HCT116 (cell line): ENCODE measurements at regions not wholly inside any gene's neighbourhood (a gene's known extent, or its start where the extent isn't known, plus 50 kb on each side); places are given as distances from the start of the nearest gene placed in this dataset.

Source experiments
- ATAC-seq: fragments of 200-7000 bp; cut with Tn5 transposase; 2 replicates; pipeline ENCODE4 v1.9.1; 2020; ENCODE audit warnings: mild to moderate bottlenecking, moderate library complexity
- BruUV-seq: library from RNA; stranded (reverse); fragments of 400-500 nt; replicated peaks from 2 replicates; lab custom pipeline; 2021; lab: Mats Ljungman, UMichigan
- CTCF ChIA-PET: fragments of 300-600 bp; sonication (Branson Sonifier 250); formaldehyde crosslinking; loops from one replicate; lab custom pipeline; 2021; ENCODE audit warnings: antibody characterized with exemption; lab: Charles Lee
- POLR2A ChIA-PET: fragments of 300-600, 350-600 bp; sonication (Branson Sonifier 250); formaldehyde crosslinking; loops from one replicate; lab custom pipeline; 2021; ENCODE audit warnings: antibody characterized with exemption; lab: Charles Lee
- RAD21 ChIA-PET, 2 experiments: fragments of 300-600 bp; sonication (Branson Sonifier 250); formaldehyde crosslinking; loops; one replicate each; lab custom pipeline; 2023; ENCODE audit warnings: low total read pairs in 2 of 2; ENCODE audit not compliant: uncharacterized antibody in 2 of 2, unreplicated experiment in 2 of 2, low non-redundant PET in 1 of 2; lab: Charles Lee
- DNase-seq: peaks from one replicate; pipeline ENCODE4 v3.0.0-alpha.2; 2010; ENCODE audit warnings: low read depth, low spot score
- H2AFZ ChIP-seq: fragments of 200-600 bp; shearing (Covaris generic), sonication (generic); 2 replicates; pipeline ENCODE4 v1.6.1; 2017; ENCODE audit warnings: low read depth, mixed run types, mixed read lengths, antibody characterized with exemption, low read length; ENCODE audit not compliant: poor library complexity, severe bottlenecking
- H3K27ac ChIP-seq: 2 replicates; pipeline ENCODE4 v1.5.1; 2012; ENCODE audit warnings: low read depth, low read length
- H3K27me3 ChIP-seq: fragments of 200-600 bp; sonication (generic); 2 replicates; pipeline ENCODE4 v1.6.1; 2016; ENCODE audit warnings: mixed run types, low read length, mixed read lengths; ENCODE audit not compliant: insufficient read depth
- H3K36me3 ChIP-seq, 2 experiments: fragments of 200-500 bp in 1 of 2; fragments of 200-600 bp in 1 of 2; sonication (Bioruptor generic) in 1 of 2; sonication (generic) in 1 of 2; 2 replicates each; pipeline versions ENCODE4 v1.5.1 to v1.6.1; 2014 to 2016; ENCODE audit warnings: low read length in 2 of 2, inconsistent platforms in 1 of 2, mixed read lengths in 1 of 2, mixed run types in 1 of 2; ENCODE audit not compliant: insufficient read depth in 2 of 2, control insufficient read depth in 1 of 2
- H3K4me1 ChIP-seq, 2 experiments: fragments of 200-600 bp in 1 of 2; sonication (generic) in 1 of 2; 2 replicates each; pipeline versions ENCODE4 v1.5.1 to v1.6.1; 2012 to 2017; ENCODE audit warnings: low read length in 2 of 2, inconsistent platforms in 1 of 2, mild to moderate bottlenecking in 1 of 2, mixed read lengths in 1 of 2, mixed run types in 1 of 2, moderate library complexity in 1 of 2; ENCODE audit not compliant: insufficient read depth in 2 of 2, control insufficient read depth in 1 of 2
- H3K4me2 ChIP-seq: fragments of 200-600 bp; sonication (generic); 2 replicates; pipeline ENCODE4 v1.6.1; 2017; ENCODE audit warnings: mixed run types, low read length, mixed read lengths
- H3K4me3 ChIP-seq, 2 experiments: fragments of 200-600 bp in 1 of 2; sonication (generic) in 1 of 2; replicated peaks in 1 of 2; 2 replicates each; pipeline ENCODE4 v1.5.1; 2011 to 2016; ENCODE audit warnings: low read length in 2 of 2, control low read depth in 1 of 2, low read depth in 1 of 2, mild to moderate bottlenecking in 1 of 2, mixed read lengths in 1 of 2, mixed run types in 1 of 2
- H3K79me2 ChIP-seq: fragments of 200-600 bp; sonication (generic); 2 replicates; pipeline ENCODE4 v1.6.1; 2017; ENCODE audit warnings: mild to moderate bottlenecking, mixed run types, low read length, moderate library complexity, mixed read lengths; ENCODE audit not compliant: insufficient read depth
- H3K9ac ChIP-seq: fragments of 200-600 bp; sonication (generic); 2 replicates; pipeline ENCODE4 v1.6.1; 2016; ENCODE audit warnings: low read length, mixed read lengths
- H3K9me2 ChIP-seq: fragments of 200-600 bp; sonication (generic), shearing (Covaris generic); 2 replicates; pipeline ENCODE4 v1.6.1; 2017; ENCODE audit warnings: mixed run types, mild to moderate bottlenecking, moderate library complexity; ENCODE audit not compliant: insufficient read depth
- H3K9me3 ChIP-seq, 2 experiments: fragments of 200-500 bp in 1 of 2; fragments of 200-600 bp in 1 of 2; sonication (Bioruptor generic) in 1 of 2; sonication (generic) in 1 of 2; 2 replicates each; pipeline ENCODE4 v1.6.1; 2014 to 2017; ENCODE audit warnings: low read length in 2 of 2, mixed read lengths in 2 of 2, inconsistent platforms in 1 of 2, low read depth in 1 of 2, mild to moderate bottlenecking in 1 of 2, mixed run types in 1 of 2, moderate library complexity in 1 of 2; ENCODE audit not compliant: control insufficient read depth in 1 of 2, insufficient read depth in 1 of 2
- H4K20me1 ChIP-seq: fragments of 200-600 bp; sonication (generic), shearing (Covaris generic); 2 replicates; pipeline ENCODE4 v1.6.1; 2017; ENCODE audit warnings: mixed run types, mild to moderate bottlenecking, moderate library complexity; ENCODE audit not compliant: insufficient read depth
- CBX3 ChIP-seq: IDR thresholded peaks from 2 replicates; pipeline ENCODE4 v1.6.1; 2012; ENCODE audit warnings: low read depth
- EGR1 ChIP-seq: IDR thresholded peaks from 2 replicates; pipeline ENCODE4 v1.6.1; 2012; ENCODE audit warnings: low read depth
- ELF1 ChIP-seq: IDR thresholded peaks from 2 replicates; pipeline ENCODE4 v1.6.1; 2012; ENCODE audit warnings: low read depth, borderline replicate concordance
- EZH2 ChIP-seq: fragments of 200-600 bp; sonication (generic); IDR thresholded peaks from 2 replicates; pipeline ENCODE4 v1.6.1; 2017; ENCODE audit warnings: antibody characterized with exemption, mixed run types
- EZH2phosphoT487 ChIP-seq: fragments of 200-600 bp; IDR thresholded peaks from 2 replicates; pipeline ENCODE4 v1.6.1; 2018; ENCODE audit warnings: antibody characterized with exemption, borderline replicate concordance
- FOSL1 ChIP-seq: IDR thresholded peaks from 2 replicates; pipeline ENCODE4 v1.6.1; 2012; ENCODE audit warnings: low read depth
- MAX ChIP-seq: IDR thresholded peaks from 2 replicates; pipeline ENCODE4 v1.6.1; 2012
- POLR2A ChIP-seq: IDR thresholded peaks from 2 replicates; pipeline ENCODE4 v1.7.0; 2011; ENCODE audit warnings: borderline replicate concordance; ENCODE audit not compliant: insufficient read depth, insufficient read length; ENCODE audit errors: extremely low read depth
- POLR2AphosphoS5 ChIP-seq: IDR thresholded peaks from 2 replicates; pipeline ENCODE4 v1.6.1; 2011; ENCODE audit warnings: mild to moderate bottlenecking, low read depth, low read length, moderate library complexity
- RAD21 ChIP-seq: IDR thresholded peaks from 2 replicates; pipeline ENCODE4 v1.6.1; 2012; ENCODE audit warnings: low read depth, mild to moderate bottlenecking
- SIN3A ChIP-seq: IDR thresholded peaks from 2 replicates; pipeline ENCODE4 v1.6.1; 2012; ENCODE audit warnings: low read depth
- TCF7L2 ChIP-seq: IDR thresholded peaks from 2 replicates; pipeline ENCODE4 v1.7.0; 2011; ENCODE audit warnings: borderline replicate concordance, inconsistent platforms; ENCODE audit not compliant: insufficient read depth, insufficient read length; ENCODE audit errors: extremely low read depth
- YY1 ChIP-seq: IDR thresholded peaks from 2 replicates; pipeline ENCODE4 v1.6.1; 2011; ENCODE audit warnings: low read length, low read depth, moderate library complexity, mild to moderate bottlenecking; ENCODE audit not compliant: insufficient replicate concordance; ENCODE audit errors: extremely low read depth
- ZFX ChIP-seq: fragments of 450-650 bp; IDR thresholded peaks from 2 replicates; pipeline ENCODE4 v1.6.1; 2017
- ZNF274 ChIP-seq: fragments of 200-500 bp; sonication (Bioruptor generic); IDR thresholded peaks from 2 replicates; pipeline ENCODE4 v1.6.1; 2014; ENCODE audit warnings: mild to moderate bottlenecking, low read depth, low read length, inconsistent platforms
- intact Hi-C: fragments of 100-400 bp; cut with micrococcal nuclease; formaldehyde crosslinking; loops from 2 replicates; pipeline ENCODE4 v1.10.0; 2022
- TF ChIP-seq, protein P1 (sequence below): IDR thresholded peaks from 2 replicates; pipeline ENCODE4 v1.6.1; 2011; ENCODE audit warnings: mild to moderate bottlenecking, low read length, moderate library complexity; ENCODE audit not compliant: insufficient replicate concordance; ENCODE audit errors: extremely low read depth
- TF ChIP-seq, protein P2 (sequence below): IDR thresholded peaks from 2 replicates; pipeline ENCODE4 v1.6.1; 2012
- TF ChIP-seq, protein P3 (sequence below): IDR thresholded peaks from 2 replicates; pipeline ENCODE4 v1.6.1; 2012; ENCODE audit warnings: low read depth
- TF ChIP-seq, protein P4 (sequence below), 3 experiments: fragments of 200-600 bp in 1 of 3; sonication (generic) in 1 of 3; IDR thresholded peaks in 2 of 3; conservative IDR thresholded peaks in 1 of 3; 2 replicates each; pipeline ENCODE4 v1.5.1; 2012 to 2017; ENCODE audit warnings: low read depth in 2 of 3, low read length in 2 of 3, antibody characterized with exemption in 1 of 3, borderline replicate concordance in 1 of 3, control low read depth in 1 of 3, mild to moderate bottlenecking in 1 of 3, mixed read lengths in 1 of 3, mixed run types in 1 of 3, moderate library complexity in 1 of 3; ENCODE audit not compliant: insufficient read depth in 1 of 3

DNA sequence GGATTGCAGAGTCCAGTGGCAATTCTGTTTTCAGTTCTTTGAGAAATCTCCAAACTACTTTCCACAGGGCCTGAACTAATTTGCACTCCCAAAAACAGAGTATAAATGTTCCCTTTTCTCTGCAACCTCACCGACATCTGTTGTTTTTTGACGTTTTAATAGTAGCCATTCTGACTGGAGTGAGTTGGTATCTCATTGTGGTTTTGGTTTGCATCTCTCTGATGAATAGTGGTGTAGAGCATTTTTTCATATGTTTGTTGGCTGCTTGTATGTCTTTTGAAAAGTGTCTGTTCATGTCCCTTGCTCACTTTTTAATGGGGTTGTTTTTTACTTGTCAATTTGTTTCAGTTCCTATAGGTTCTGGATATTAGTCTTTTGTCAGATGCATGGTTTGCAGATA is 72.6 kb downstream of the PALM2AKAP2 start:
- Histone ChIP-seq H3K79me2 (no peaks in the 10 kb centered on the region), H3K27ac (no peak overlapping the region), H3K9me3 (no peaks in the 10 kb centered on the region)
- intact Hi-C loops, result no loop called here
- TF ChIP-seq EZH2phosphoT487 (no peak), MAX (no peak), SIN3A (no peak), ELF1 (no peak), RAD21 (no peak), EZH2 (no peak), FOSL1 (no peak), ZNF274 (no peak), ZFX (no peak), EGR1 (no peak), CBX3 (no peak), TCF7L2 (no peak), YY1 (no peak), POLR2AphosphoS5 (no peak), POLR2A (no peak)
- TF ChIP-seq, protein P1, sequence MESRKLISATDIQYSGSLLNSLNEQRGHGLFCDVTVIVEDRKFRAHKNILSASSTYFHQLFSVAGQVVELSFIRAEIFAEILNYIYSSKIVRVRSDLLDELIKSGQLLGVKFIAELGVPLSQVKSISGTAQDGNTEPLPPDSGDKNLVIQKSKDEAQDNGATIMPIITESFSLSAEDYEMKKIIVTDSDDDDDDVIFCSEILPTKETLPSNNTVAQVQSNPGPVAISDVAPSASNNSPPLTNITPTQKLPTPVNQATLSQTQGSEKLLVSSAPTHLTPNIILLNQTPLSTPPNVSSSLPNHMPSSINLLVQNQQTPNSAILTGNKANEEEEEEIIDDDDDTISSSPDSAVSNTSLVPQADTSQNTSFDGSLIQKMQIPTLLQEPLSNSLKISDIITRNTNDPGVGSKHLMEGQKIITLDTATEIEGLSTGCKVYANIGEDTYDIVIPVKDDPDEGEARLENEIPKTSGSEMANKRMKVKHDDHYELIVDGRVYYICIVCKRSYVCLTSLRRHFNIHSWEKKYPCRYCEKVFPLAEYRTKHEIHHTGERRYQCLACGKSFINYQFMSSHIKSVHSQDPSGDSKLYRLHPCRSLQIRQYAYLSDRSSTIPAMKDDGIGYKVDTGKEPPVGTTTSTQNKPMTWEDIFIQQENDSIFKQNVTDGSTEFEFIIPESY, result no peak
- TF ChIP-seq, protein P2, sequence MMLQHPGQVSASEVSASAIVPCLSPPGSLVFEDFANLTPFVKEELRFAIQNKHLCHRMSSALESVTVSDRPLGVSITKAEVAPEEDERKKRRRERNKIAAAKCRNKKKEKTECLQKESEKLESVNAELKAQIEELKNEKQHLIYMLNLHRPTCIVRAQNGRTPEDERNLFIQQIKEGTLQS, result no peak
- TF ChIP-seq, protein P3, sequence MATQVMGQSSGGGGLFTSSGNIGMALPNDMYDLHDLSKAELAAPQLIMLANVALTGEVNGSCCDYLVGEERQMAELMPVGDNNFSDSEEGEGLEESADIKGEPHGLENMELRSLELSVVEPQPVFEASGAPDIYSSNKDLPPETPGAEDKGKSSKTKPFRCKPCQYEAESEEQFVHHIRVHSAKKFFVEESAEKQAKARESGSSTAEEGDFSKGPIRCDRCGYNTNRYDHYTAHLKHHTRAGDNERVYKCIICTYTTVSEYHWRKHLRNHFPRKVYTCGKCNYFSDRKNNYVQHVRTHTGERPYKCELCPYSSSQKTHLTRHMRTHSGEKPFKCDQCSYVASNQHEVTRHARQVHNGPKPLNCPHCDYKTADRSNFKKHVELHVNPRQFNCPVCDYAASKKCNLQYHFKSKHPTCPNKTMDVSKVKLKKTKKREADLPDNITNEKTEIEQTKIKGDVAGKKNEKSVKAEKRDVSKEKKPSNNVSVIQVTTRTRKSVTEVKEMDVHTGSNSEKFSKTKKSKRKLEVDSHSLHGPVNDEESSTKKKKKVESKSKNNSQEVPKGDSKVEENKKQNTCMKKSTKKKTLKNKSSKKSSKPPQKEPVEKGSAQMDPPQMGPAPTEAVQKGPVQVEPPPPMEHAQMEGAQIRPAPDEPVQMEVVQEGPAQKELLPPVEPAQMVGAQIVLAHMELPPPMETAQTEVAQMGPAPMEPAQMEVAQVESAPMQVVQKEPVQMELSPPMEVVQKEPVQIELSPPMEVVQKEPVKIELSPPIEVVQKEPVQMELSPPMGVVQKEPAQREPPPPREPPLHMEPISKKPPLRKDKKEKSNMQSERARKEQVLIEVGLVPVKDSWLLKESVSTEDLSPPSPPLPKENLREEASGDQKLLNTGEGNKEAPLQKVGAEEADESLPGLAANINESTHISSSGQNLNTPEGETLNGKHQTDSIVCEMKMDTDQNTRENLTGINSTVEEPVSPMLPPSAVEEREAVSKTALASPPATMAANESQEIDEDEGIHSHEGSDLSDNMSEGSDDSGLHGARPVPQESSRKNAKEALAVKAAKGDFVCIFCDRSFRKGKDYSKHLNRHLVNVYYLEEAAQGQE, result no peak
- TF ChIP-seq, protein P4, sequence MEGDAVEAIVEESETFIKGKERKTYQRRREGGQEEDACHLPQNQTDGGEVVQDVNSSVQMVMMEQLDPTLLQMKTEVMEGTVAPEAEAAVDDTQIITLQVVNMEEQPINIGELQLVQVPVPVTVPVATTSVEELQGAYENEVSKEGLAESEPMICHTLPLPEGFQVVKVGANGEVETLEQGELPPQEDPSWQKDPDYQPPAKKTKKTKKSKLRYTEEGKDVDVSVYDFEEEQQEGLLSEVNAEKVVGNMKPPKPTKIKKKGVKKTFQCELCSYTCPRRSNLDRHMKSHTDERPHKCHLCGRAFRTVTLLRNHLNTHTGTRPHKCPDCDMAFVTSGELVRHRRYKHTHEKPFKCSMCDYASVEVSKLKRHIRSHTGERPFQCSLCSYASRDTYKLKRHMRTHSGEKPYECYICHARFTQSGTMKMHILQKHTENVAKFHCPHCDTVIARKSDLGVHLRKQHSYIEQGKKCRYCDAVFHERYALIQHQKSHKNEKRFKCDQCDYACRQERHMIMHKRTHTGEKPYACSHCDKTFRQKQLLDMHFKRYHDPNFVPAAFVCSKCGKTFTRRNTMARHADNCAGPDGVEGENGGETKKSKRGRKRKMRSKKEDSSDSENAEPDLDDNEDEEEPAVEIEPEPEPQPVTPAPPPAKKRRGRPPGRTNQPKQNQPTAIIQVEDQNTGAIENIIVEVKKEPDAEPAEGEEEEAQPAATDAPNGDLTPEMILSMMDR (IDR thresholded peaks at IDR 0.05 in 2 of 3, conservative IDR thresholded peaks at IDR 0.05 in 1 of 3; ENCODE audit: borderline replicate concordance in 1 of 3, insufficient read depth in 1 of 3, low read depth in 2 of 3, low read length in 2 of 3), result no peak
- TF ChIP-seq, all 23 proteins: peak for 0
- Histone ChIP-seq H3K4me2 (no peak overlapping the region), H3K27me3 (peaks cover 20% of the 10 kb centered on the region; the same call in 1 of the 2 replicates), H2AFZ (no peak overlapping the region), H3K4me3 (no peak overlapping the region), H3K9me2 (no peaks in the 10 kb centered on the region), H3K4me1 (peaks cover 0 to 7% of the 10 kb centered on the region in 2 experiments; a peak in 3 of 4 replicates), H4K20me1 (no peaks in the 10 kb centered on the region), H3K36me3 (no peaks in the 10 kb centered on the region), H3K9ac (no peak overlapping the region)
- CTCF ChIA-PET, result no interaction called here
- DNase-seq, result no peak
- no peak for ATAC-seq
- BruUV-seq, result no TSS peak
- RAD21 ChIA-PET, result no interaction called here
- POLR2A ChIA-PET, result no interaction called here
